ENCODE measurements at regions not wholly inside any gene's neighbourhood (a gene's known extent, or its start where the extent isn't known, plus 50 kb on each side); places are given as distances from the start of the nearest gene placed in this dataset.

DNA sequence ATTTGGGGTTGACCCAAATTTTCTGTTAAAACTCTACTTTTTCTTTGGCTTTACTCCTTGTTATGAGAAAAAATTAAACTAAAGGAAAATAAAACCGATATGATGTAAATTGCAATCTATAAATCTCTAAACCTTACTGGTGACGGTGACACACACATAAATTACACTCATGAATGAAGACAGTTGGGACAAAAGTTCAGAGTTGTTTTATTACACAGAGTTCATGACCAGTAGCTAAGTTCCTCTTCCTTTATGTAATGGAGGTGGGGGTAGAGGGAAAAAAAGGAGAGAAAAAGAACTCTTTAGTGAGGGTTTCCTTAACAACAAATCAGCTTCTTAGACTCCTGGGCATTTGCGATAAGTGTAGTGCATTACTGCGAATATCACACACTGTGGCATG, 220.7 kb downstream of the KCNJ2 start:
- TF ChIP-seq, protein P1, sequence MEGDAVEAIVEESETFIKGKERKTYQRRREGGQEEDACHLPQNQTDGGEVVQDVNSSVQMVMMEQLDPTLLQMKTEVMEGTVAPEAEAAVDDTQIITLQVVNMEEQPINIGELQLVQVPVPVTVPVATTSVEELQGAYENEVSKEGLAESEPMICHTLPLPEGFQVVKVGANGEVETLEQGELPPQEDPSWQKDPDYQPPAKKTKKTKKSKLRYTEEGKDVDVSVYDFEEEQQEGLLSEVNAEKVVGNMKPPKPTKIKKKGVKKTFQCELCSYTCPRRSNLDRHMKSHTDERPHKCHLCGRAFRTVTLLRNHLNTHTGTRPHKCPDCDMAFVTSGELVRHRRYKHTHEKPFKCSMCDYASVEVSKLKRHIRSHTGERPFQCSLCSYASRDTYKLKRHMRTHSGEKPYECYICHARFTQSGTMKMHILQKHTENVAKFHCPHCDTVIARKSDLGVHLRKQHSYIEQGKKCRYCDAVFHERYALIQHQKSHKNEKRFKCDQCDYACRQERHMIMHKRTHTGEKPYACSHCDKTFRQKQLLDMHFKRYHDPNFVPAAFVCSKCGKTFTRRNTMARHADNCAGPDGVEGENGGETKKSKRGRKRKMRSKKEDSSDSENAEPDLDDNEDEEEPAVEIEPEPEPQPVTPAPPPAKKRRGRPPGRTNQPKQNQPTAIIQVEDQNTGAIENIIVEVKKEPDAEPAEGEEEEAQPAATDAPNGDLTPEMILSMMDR (conservative IDR thresholded peaks at IDR 0.05) = no peak
- no peak for TF ChIP-seq EZH2 (IDR thresholded peaks at IDR 0.05; ENCODE audit: low read depth)

All from PC-9 (cell line).